ENCODE measurements at regions not wholly inside any gene's neighbourhood (a gene's known extent, or its start where the extent isn't known, plus 50 kb on each side); places are given as distances from the start of the nearest gene placed in this dataset.

GRCh38 chr2:67560771-67561456 is 163.8 kb downstream of the ETAA1 start:
- no peaks in the 10 kb centered on the region for H3K9me2 ChIP-seq (replicated peaks; ENCODE audit: low read depth, low read length)

DNA sequence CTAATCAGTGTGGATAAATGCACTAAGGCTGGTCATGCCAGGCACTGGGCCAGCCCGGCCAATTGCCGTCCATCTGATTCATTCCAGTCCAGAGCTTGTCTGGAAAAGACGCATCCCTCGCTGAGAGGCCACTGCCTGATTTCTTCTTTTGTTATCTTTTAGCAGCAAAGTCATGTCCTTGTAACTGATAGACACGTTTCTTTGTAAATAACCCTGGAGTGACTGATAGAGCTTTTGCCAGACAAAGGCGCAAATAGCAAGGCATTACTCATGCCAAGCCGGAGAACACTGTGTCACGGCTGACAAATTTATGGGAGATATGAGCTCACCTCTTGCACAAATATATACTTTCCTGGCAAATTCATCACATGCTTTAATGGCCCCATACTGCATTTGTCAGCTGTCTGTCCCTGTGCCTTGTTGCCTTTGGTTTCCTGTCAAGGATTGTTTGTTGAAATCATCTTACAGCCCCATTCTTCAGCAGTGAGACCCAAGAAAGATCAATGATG is 164.4 kb downstream of the ETAA1 start:
- Histone ChIP-seq H3F3A (ENCODE audit: low read depth) (no peaks in the 10 kb centered on the region), H3K4me2 (ENCODE audit: low read depth, low read length, poor library complexity, severe bottlenecking) (no peak overlapping the region), H3K27me3 (ENCODE audit: insufficient read depth, low read length, poor library complexity, severe bottlenecking) (no peaks in the 10 kb centered on the region), H3K79me2 (ENCODE audit: insufficient read depth, low read length) (no peaks in the 10 kb centered on the region), H3K36me3 (ENCODE audit: insufficient read depth, low read length) (no peaks in the 10 kb centered on the region), H3K9me2 (replicated peaks; ENCODE audit: low read depth, low read length) (no peaks in the 10 kb centered on the region), H3K9me3 (ENCODE audit: insufficient read depth, low read depth, low read length) (no peaks in the 10 kb centered on the region), H2AFZ (ENCODE audit: low read length) (no peak overlapping the region), H3K9ac (ENCODE audit: low read depth, low read length, poor library complexity, severe bottlenecking) (no peak overlapping the region), H3K4me1 (ENCODE audit: insufficient read depth, low read length, poor library complexity, severe bottlenecking) (no peaks in the 10 kb centered on the region), H3K4me3 (ENCODE audit: low read length, poor library complexity, severe bottlenecking) (no peak overlapping the region), H4K20me1 (ENCODE audit: insufficient read depth, low read length, poor library complexity, severe bottlenecking) (no peaks in the 10 kb centered on the region)
- TF ChIP-seq CTCF (conservative IDR thresholded peaks at IDR 0.05; ENCODE audit: low read length), result no peak
- no peak for TF ChIP-seq EZH2phosphoT487 (IDR thresholded peaks at IDR 0.05; ENCODE audit: borderline replicate concordance)

More at GRCh38 chr2:67560771-67561456, 163.8 kb downstream of the ETAA1 start:
- TF ChIP-seq EZH2phosphoT487 (IDR thresholded peaks at IDR 0.05; ENCODE audit: borderline replicate concordance), result no peak
- TF ChIP-seq CTCF (conservative IDR thresholded peaks at IDR 0.05; ENCODE audit: low read length), result no peak
- no peaks in the 10 kb centered on the region for H3K36me3 ChIP-seq (ENCODE audit: insufficient read depth, low read length)
- H2AFZ ChIP-seq (ENCODE audit: low read length), result no peak overlapping the region
- no peak overlapping the region for H3K4me2 ChIP-seq (ENCODE audit: low read depth, low read length, poor library complexity, severe bottlenecking)
- H3K4me3 ChIP-seq (ENCODE audit: low read length, poor library complexity, severe bottlenecking), result no peak overlapping the region
- H3K79me2 ChIP-seq (ENCODE audit: insufficient read depth, low read length), result no peaks in the 10 kb centered on the region
- no peaks in the 10 kb centered on the region for H3K4me1 ChIP-seq (ENCODE audit: insufficient read depth, low read length, poor library complexity, severe bottlenecking)
- H3K9ac ChIP-seq (ENCODE audit: low read depth, low read length, poor library complexity, severe bottlenecking), result no peak overlapping the region
- H3F3A ChIP-seq (ENCODE audit: low read depth), result no peaks in the 10 kb centered on the region
- H4K20me1 ChIP-seq (ENCODE audit: insufficient read depth, low read length, poor library complexity, severe bottlenecking), result no peaks in the 10 kb centered on the region
- no peaks in the 10 kb centered on the region for H3K9me3 ChIP-seq (ENCODE audit: insufficient read depth, low read depth, low read length)
- H3K27me3 ChIP-seq (ENCODE audit: insufficient read depth, low read length, poor library complexity, severe bottlenecking), result no peaks in the 10 kb centered on the region

- TF ChIP-seq EZH2phosphoT487 (IDR thresholded peaks at IDR 0.05; ENCODE audit: borderline replicate concordance), result no peak
- TF ChIP-seq CTCF (conservative IDR thresholded peaks at IDR 0.05; ENCODE audit: low read length), result no peak
- H3K9me3 ChIP-seq (ENCODE audit: insufficient read depth, low read depth, low read length), result 0 out of 2 replicates have a peak, but pooled peaks cover 4% of the 10 kb centered on the region
- H3K4me2 ChIP-seq (ENCODE audit: low read depth, low read length, poor library complexity, severe bottlenecking), result no peak overlapping the region
- H3K4me1 ChIP-seq (ENCODE audit: insufficient read depth, low read length, poor library complexity, severe bottlenecking), result no peaks in the 10 kb centered on the region
- H4K20me1 ChIP-seq (ENCODE audit: insufficient read depth, low read length, poor library complexity, severe bottlenecking), result no peaks in the 10 kb centered on the region
- H3F3A ChIP-seq (ENCODE audit: low read depth), result no peaks in the 10 kb centered on the region
- no peak overlapping the region for H2AFZ ChIP-seq (ENCODE audit: low read length)
- no peaks in the 10 kb centered on the region for H3K36me3 ChIP-seq (ENCODE audit: insufficient read depth, low read length)
- no peak overlapping the region for H3K4me3 ChIP-seq (ENCODE audit: low read length, poor library complexity, severe bottlenecking)
- H3K9me2 ChIP-seq (replicated peaks; ENCODE audit: low read depth, low read length), result peaks cover 5% of the 10 kb centered on the region; the same call in 1 of the 2 replicates
- no peaks in the 10 kb centered on the region for H3K79me2 ChIP-seq (ENCODE audit: insufficient read depth, low read length)
- H3K27me3 ChIP-seq (ENCODE audit: insufficient read depth, low read length, poor library complexity, severe bottlenecking), result no peaks in the 10 kb centered on the region
- H3K9ac ChIP-seq (ENCODE audit: low read depth, low read length, poor library complexity, severe bottlenecking), result no peak overlapping the region
Observed at GRCh38 chr2:67564076-67564475, 166.9 kb downstream of the ETAA1 start.
